GM21526 (cell line): ENCODE measurements at regions not wholly inside any gene's neighbourhood (a gene's known extent, or its start where the extent isn't known, plus 50 kb on each side); places are given as distances from the start of the nearest gene placed in this dataset.
"Not testable (repeated sequence)": the region's sequence is repeated elsewhere in the genome, so short reads cannot be mapped to it uniquely, and the experiment has no call there.

Experiments used
- ATAC-seq: cut with Tn5 transposase; IDR thresholded peaks from one replicate; pipeline ENCODE4 v1.9.1; 2021; ENCODE audit warnings: moderate library complexity; ENCODE audit not compliant: unreplicated experiment, low FRiP score

- no peak for ATAC-seq
Measured at GRCh38 chr3:127068871-127069270, 86.0 kb downstream of the PLXNA1 start.

- no peak for ATAC-seq
Measured at GRCh38 chr3:127069814-127070440, 87.0 kb downstream of the PLXNA1 start.

- ATAC-seq: no peak
Measured at GRCh38 chr3:127070776-127071175, 87.9 kb downstream of the PLXNA1 start.

GRCh38 chr3:127071597-127072001 is 88.7 kb downstream of the PLXNA1 start:
- no peak for ATAC-seq

GRCh38 chr3:127072221-127072771 is 89.4 kb downstream of the PLXNA1 start:
- ATAC-seq: no peak

GRCh38 chr3:127072971-127073783 is 90.3 kb downstream of the PLXNA1 start:
- ATAC-seq: no peak

GRCh38 chr3:127073941-127074820 is 91.3 kb downstream of the PLXNA1 start:
- no peak for ATAC-seq

GRCh38 chr3:127074900-127075360 is 92.0 kb downstream of the PLXNA1 start:
- peak; percentile 89 for ATAC-seq

GRCh38 chr3:127076166-127076992 is 93.5 kb downstream of the PLXNA1 start:
- ATAC-seq: not testable (repeated sequence)

- no peak for ATAC-seq
Measured at GRCh38 chr3:127077068-127077467, 94.2 kb downstream of the PLXNA1 start.

- ATAC-seq: no peak
Measured at GRCh38 chr3:127077505-127078064, 94.7 kb downstream of the PLXNA1 start.

GRCh38 chr3:127078626-127079025 is 95.7 kb downstream of the PLXNA1 start:
- ATAC-seq: no peak

- no peak for ATAC-seq
Measured at GRCh38 chr3:127079211-127079610, 96.3 kb downstream of the PLXNA1 start.

- ATAC-seq: no peak
Measured at GRCh38 chr3:127081001-127081720, 98.2 kb downstream of the PLXNA1 start.

- no peak for ATAC-seq
Measured at GRCh38 chr3:127082066-127082465, 99.2 kb downstream of the PLXNA1 start.

- no peak for ATAC-seq
Measured at GRCh38 chr3:127083778-127084397, 101.0 kb downstream of the PLXNA1 start.

GRCh38 chr3:127084401-127084990 is 101.6 kb downstream of the PLXNA1 start:
- no peak for ATAC-seq

GRCh38 chr3:127085576-127085975 is 102.7 kb downstream of the PLXNA1 start:
- no peak for ATAC-seq
